H1 (cell line): ENCODE measurements at regions not wholly inside any gene's neighbourhood (a gene's known extent, or its start where the extent isn't known, plus 50 kb on each side); places are given as distances from the start of the nearest gene placed in this dataset.
A peak's percentile ranks its signal among the peaks of the same experiment; 100 is the strongest.

Source experiments
- CTCF ChIA-PET: fragments of 300-600 bp; sonication (Branson Sonifier 250); formaldehyde crosslinking; loops from one replicate; lab custom pipeline; 2021; ENCODE audit not compliant: partially characterized antibody; lab: Charles Lee
- POLR2A ChIA-PET: fragments of 300-600 bp; sonication (Branson Sonifier 250); formaldehyde crosslinking; loops from one replicate; lab custom pipeline; 2021; ENCODE audit warnings: inconsistent platforms; ENCODE audit not compliant: partially characterized antibody; lab: Charles Lee
- DNase-seq, 2 experiments: peaks; one replicate each; pipeline versions ENCODE4 v3.0.0 to v3.0.0-alpha.2; 2010 to 2022; ENCODE audit warnings: low spot score in 2 of 2, low read depth in 1 of 2, mixed read lengths in 1 of 2
- FAIRE-seq: peaks from 2 replicates; lab custom pipeline; 2011; peaks lifted over from hg19 to GRCh38; lab: Jason Lieb, UNC
- H2AFZ ChIP-seq: 2 replicates; pipeline ENCODE4 v1.8.1; 2012; ENCODE audit warnings: low read length, inconsistent platforms
- H2AK5ac ChIP-seq: 2 replicates; pipeline ENCODE4 v1.6.1; 2013; ENCODE audit warnings: low read depth, low read length
- H2BK120ac ChIP-seq: replicated peaks from 2 replicates; pipeline ENCODE3; 2013; ENCODE audit warnings: low read depth, low read length, inconsistent platforms
- H2BK12ac ChIP-seq: 2 replicates; pipeline ENCODE4 v1.6.1; 2013; ENCODE audit warnings: low read depth, low read length
- H2BK15ac ChIP-seq: 2 replicates; pipeline ENCODE4 v1.6.1; 2013; ENCODE audit warnings: low read length
- H2BK20ac ChIP-seq: 2 replicates; pipeline ENCODE4 v1.6.1; 2013; ENCODE audit warnings: low read length
- H2BK5ac ChIP-seq: 2 replicates; pipeline ENCODE4 v1.6.1; 2013; ENCODE audit warnings: low read depth, low read length
- H3K14ac ChIP-seq: 2 replicates; pipeline ENCODE4 v1.6.1; 2013; ENCODE audit warnings: inconsistent platforms; ENCODE audit not compliant: insufficient read length
- H3K18ac ChIP-seq: 2 replicates; pipeline ENCODE4 v1.6.1; 2013; ENCODE audit warnings: low read length; ENCODE audit errors: extremely low read depth
- H3K23ac ChIP-seq: 2 replicates; pipeline ENCODE4 v1.6.1; 2013; ENCODE audit warnings: inconsistent platforms; ENCODE audit not compliant: insufficient read length
- H3K23me2 ChIP-seq: 2 replicates; pipeline ENCODE4 v1.6.1; 2013; ENCODE audit warnings: low read depth, low read length
- H3K27ac ChIP-seq: 2 replicates; pipeline ENCODE4 v1.6.1; 2011; ENCODE audit warnings: low read depth, low read length, inconsistent platforms
- H3K27me3 ChIP-seq, 4 experiments: replicated peaks in 1 of 4; 1 replicate in 1 of 4; 2 replicates in 3 of 4; pipeline versions ENCODE4 v1.6.1 to v1.8.1; 2011 to 2013; ENCODE audit warnings: low read length in 3 of 4, mild to moderate bottlenecking in 3 of 4, inconsistent platforms in 2 of 4, mixed read lengths in 2 of 4, moderate library complexity in 1 of 4; ENCODE audit not compliant: control insufficient read depth in 3 of 4, insufficient read depth in 3 of 4; ENCODE audit errors: extremely low read depth in 1 of 4
- H3K36me3 ChIP-seq, 4 experiments: 2 replicates each; pipeline versions ENCODE4 v1.6.1 to v1.8.1; 2011 to 2013; ENCODE audit warnings: mild to moderate bottlenecking in 4 of 4, low read length in 3 of 4, moderate library complexity in 2 of 4, control low read depth in 1 of 4, inconsistent platforms in 1 of 4; ENCODE audit not compliant: insufficient read depth in 4 of 4, control insufficient read depth in 2 of 4
- H3K4ac ChIP-seq: replicated peaks from 2 replicates; pipeline ENCODE3; 2013; ENCODE audit warnings: low read length, low read depth, mixed read lengths, inconsistent platforms; ENCODE audit not compliant: insufficient read length
- H3K4me1 ChIP-seq, 4 experiments: replicated peaks in 1 of 4; 1 replicate in 1 of 4; 2 replicates in 3 of 4; pipeline versions ENCODE4 v1.6.1 to v1.8.1; 2011 to 2013; ENCODE audit warnings: low read length in 3 of 4, inconsistent platforms in 2 of 4, mixed read lengths in 1 of 4; ENCODE audit not compliant: insufficient read depth in 4 of 4, control insufficient read depth in 3 of 4
- H3K4me2 ChIP-seq, 2 experiments: 2 replicates each; pipeline versions ENCODE4 v1.6.1 to v1.8.1; 2011 to 2013; ENCODE audit warnings: low read depth in 2 of 2, low read length in 2 of 2, control low read depth in 1 of 2, inconsistent platforms in 1 of 2, mild to moderate bottlenecking in 1 of 2; ENCODE audit not compliant: insufficient read depth in 1 of 2
- H3K4me3 ChIP-seq, 4 experiments: fragments of 200-600, 300-600 bp in 1 of 4; sonication (generic), shearing (Covaris generic), sonication (Bioruptor Twin) in 1 of 4; 2 replicates each; pipeline versions ENCODE4 v1.5.1 to v1.8.1; 2011 to 2016; ENCODE audit warnings: low read length in 4 of 4, low read depth in 3 of 4, control low read depth in 2 of 4, inconsistent platforms in 2 of 4, mild to moderate bottlenecking in 2 of 4, mixed read lengths in 1 of 4, moderate library complexity in 1 of 4; ENCODE audit not compliant: insufficient read depth in 2 of 4; ENCODE audit errors: extremely low read depth in 1 of 4
- H3K56ac ChIP-seq: replicated peaks from 2 replicates; pipeline ENCODE3; 2013; ENCODE audit warnings: low read depth, mild to moderate bottlenecking, mixed read lengths, low read length, inconsistent platforms; ENCODE audit not compliant: insufficient read length
- H3K79me1 ChIP-seq: 2 replicates; pipeline ENCODE4 v1.6.1; 2013; ENCODE audit warnings: low read depth, low read length, control low read depth
- H3K79me2 ChIP-seq, 2 experiments: 2 replicates each; pipeline versions ENCODE4 v1.6.1 to v1.8.1; 2012 to 2013; ENCODE audit warnings: low read length in 2 of 2, mild to moderate bottlenecking in 2 of 2, inconsistent platforms in 1 of 2; ENCODE audit not compliant: insufficient read depth in 2 of 2, control insufficient read depth in 1 of 2
- H3K9ac ChIP-seq, 4 experiments: replicated peaks in 1 of 4; 1 replicate in 1 of 4; 2 replicates in 3 of 4; pipeline versions ENCODE4 v1.6.1 to v1.8.1; 2011 to 2013; ENCODE audit warnings: low read depth in 3 of 4, low read length in 3 of 4, control low read depth in 2 of 4, mild to moderate bottlenecking in 2 of 4, moderate library complexity in 2 of 4, inconsistent platforms in 1 of 4; ENCODE audit errors: extremely low read depth in 1 of 4
- H3K9me3 ChIP-seq, 2 experiments: 2 replicates each; pipeline versions ENCODE4 v1.6.1 to v1.8.1; 2012 to 2013; ENCODE audit warnings: mild to moderate bottlenecking in 2 of 2, moderate library complexity in 2 of 2, control low read depth in 1 of 2, inconsistent platforms in 1 of 2, low read depth in 1 of 2, low read length in 1 of 2, mixed read lengths in 1 of 2; ENCODE audit not compliant: insufficient read depth in 2 of 2
- H4K20me1 ChIP-seq, 2 experiments: replicated peaks in 1 of 2; 2 replicates each; pipeline versions ENCODE3 to v1.8.1; 2011 to 2013; ENCODE audit warnings: inconsistent platforms in 2 of 2, low read length in 2 of 2, mild to moderate bottlenecking in 1 of 2; ENCODE audit not compliant: insufficient read depth in 2 of 2, control insufficient read depth in 1 of 2
- H4K5ac ChIP-seq: 2 replicates; pipeline ENCODE4 v1.6.1; 2013; ENCODE audit warnings: low read length, low read depth, mixed read lengths, inconsistent platforms; ENCODE audit not compliant: insufficient read length
- H4K8ac ChIP-seq: 2 replicates; pipeline ENCODE4 v1.8.0; 2013; ENCODE audit warnings: mild to moderate bottlenecking, moderate library complexity, low read length, inconsistent platforms; ENCODE audit not compliant: insufficient read depth; ENCODE audit errors: extremely low read depth
- H4K91ac ChIP-seq: replicated peaks from 2 replicates; pipeline ENCODE3; 2013; ENCODE audit warnings: low read length, mixed read lengths, inconsistent platforms; ENCODE audit not compliant: insufficient read length
- ATF2 ChIP-seq: IDR thresholded peaks from 2 replicates; pipeline ENCODE4 v1.6.1; 2012; ENCODE audit warnings: low read length, inconsistent platforms
- CBX5 ChIP-seq: fragments of 300-800, 300-1000 bp; sonication (generic); IDR thresholded peaks from 2 replicates; pipeline ENCODE4 v1.7.1; 2016; ENCODE audit warnings: antibody characterized with exemption, low read length, low read depth
- CEBPB ChIP-seq: IDR thresholded peaks from 2 replicates; pipeline ENCODE4 v1.6.1; 2012; ENCODE audit warnings: low read depth, low read length
- CREB1 ChIP-seq: IDR thresholded peaks from 2 replicates; pipeline ENCODE4 v1.6.1; 2012; ENCODE audit warnings: inconsistent platforms
- EGR1 ChIP-seq: IDR thresholded peaks from 2 replicates; pipeline ENCODE4 v1.6.1; 2011; ENCODE audit warnings: low read depth, low read length, borderline replicate concordance
- NRF1 ChIP-seq: IDR thresholded peaks from 2 replicates; pipeline ENCODE4 v1.6.1; 2011; ENCODE audit warnings: mild to moderate bottlenecking, low read depth, low read length, improper control_type of control experiment
- POLR2A ChIP-seq, 2 experiments: IDR thresholded peaks; 1 replicate in 1 of 2; 2 replicates in 1 of 2; pipeline ENCODE4 v1.6.1; 2011; ENCODE audit warnings: low read depth in 2 of 2, low read length in 2 of 2, mild to moderate bottlenecking in 2 of 2; ENCODE audit errors: control extremely low read depth in 1 of 2
- RNF2 ChIP-seq: fragments of 200-900, 300-1000 bp; sonication (generic); IDR thresholded peaks from 2 replicates; pipeline ENCODE4 v1.7.1; 2016; ENCODE audit warnings: borderline replicate concordance, low read depth, mild to moderate bottlenecking, antibody characterized with exemption, low read length; ENCODE audit not compliant: poor library complexity, severe bottlenecking; ENCODE audit errors: missing control alignments
- SIN3A ChIP-seq, 2 experiments: IDR thresholded peaks in 1 of 2; conservative IDR thresholded peaks in 1 of 2; 2 replicates each; pipeline ENCODE4 v1.6.1; 2011 to 2012; ENCODE audit warnings: low read length in 2 of 2, improper control_type of control experiment in 1 of 2, low read depth in 1 of 2, mild to moderate bottlenecking in 1 of 2
- SIX5 ChIP-seq: IDR thresholded peaks from 2 replicates; pipeline ENCODE4 v1.6.1; 2011; ENCODE audit warnings: mild to moderate bottlenecking, low read depth, low read length
- TEAD4 ChIP-seq: IDR thresholded peaks from 2 replicates; pipeline ENCODE4 v1.6.1; 2012; ENCODE audit warnings: low read depth, low read length, inconsistent platforms, mixed read lengths
- WGBS, 2 experiments: shearing (Covaris generic) in 1 of 2; methylation state at CpG; one replicate each; pipeline versions ENCODE4 v1.1.6 to v1.1.7; 2013 to 2015; ENCODE audit warnings: low lambda C conversion rate in 2 of 2, mixed read lengths in 2 of 2, inconsistent platforms in 1 of 2, low coverage in 1 of 2, missing lambda C conversion rate in 1 of 2; ENCODE audit not compliant: insufficient replicate concordance in 2 of 2, insufficient coverage in 1 of 2, insufficient read length in 1 of 2; ENCODE audit errors: extremely low coverage in 1 of 2, missing lambda C conversion rate in 1 of 2; 5-methylcytosine and 5-hydroxymethylcytosine counted together
- TF ChIP-seq, protein P1 (sequence below): IDR thresholded peaks from 2 replicates; pipeline ENCODE4 v1.6.1; 2011; ENCODE audit warnings: low read length, improper control_type of control experiment

GRCh38 chr15:52879904-52880303 is 89.8 kb upstream of the ONECUT1 start:
- Histone ChIP-seq H2AFZ (peak overlapping the region; percentile 36; the same call in 1 of the 2 replicates), H4K91ac (no peak overlapping the region)
- no peak for TF ChIP-seq CEBPB
- TF ChIP-seq, protein P1, sequence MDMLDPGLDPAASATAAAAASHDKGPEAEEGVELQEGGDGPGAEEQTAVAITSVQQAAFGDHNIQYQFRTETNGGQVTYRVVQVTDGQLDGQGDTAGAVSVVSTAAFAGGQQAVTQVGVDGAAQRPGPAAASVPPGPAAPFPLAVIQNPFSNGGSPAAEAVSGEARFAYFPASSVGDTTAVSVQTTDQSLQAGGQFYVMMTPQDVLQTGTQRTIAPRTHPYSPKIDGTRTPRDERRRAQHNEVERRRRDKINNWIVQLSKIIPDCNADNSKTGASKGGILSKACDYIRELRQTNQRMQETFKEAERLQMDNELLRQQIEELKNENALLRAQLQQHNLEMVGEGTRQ = no peak
- TF ChIP-seq POLR2A (IDR thresholded peaks at IDR 0.05; ENCODE audit: control extremely low read depth in 1 of 2, low read depth in 2 of 2, low read length in 2 of 2) = no peak
- no peak for TF ChIP-seq CREB1
- no peak for TF ChIP-seq ATF2
- no peak for TF ChIP-seq RNF2
- TF ChIP-seq SIX5 = no peak
- TF ChIP-seq NRF1 = no peak
- no peak for TF ChIP-seq SIN3A (conservative IDR thresholded peaks at IDR 0.05 in 1 of 2, IDR thresholded peaks at IDR 0.05 in 1 of 2; ENCODE audit: low read depth in 1 of 2, low read length in 2 of 2)
- no peak for TF ChIP-seq EGR1
- TF ChIP-seq TEAD4 = no peak
- TF ChIP-seq CBX5 = no peak

More at GRCh38 chr15:52879904-52880303, 89.8 kb upstream of the ONECUT1 start:
- Histone ChIP-seq H3K4me2 (no peak overlapping the region), H2AK5ac (no peak overlapping the region), H2BK120ac (no peak overlapping the region), H3K18ac (no peak overlapping the region), H4K5ac (no peak overlapping the region), H3K27ac (no peak overlapping the region), H3K36me3 (no peaks in the 10 kb centered on the region), H3K79me1 (no peaks in the 10 kb centered on the region), H3K9me3 (no peaks in the 10 kb centered on the region), H3K23ac (no peak overlapping the region), H3K23me2 (no peaks in the 10 kb centered on the region), H2BK15ac (no peak overlapping the region), H3K79me2 (no peaks in the 10 kb centered on the region), H4K20me1 (no peaks in the 10 kb centered on the region), H3K14ac (no peak overlapping the region), H3K27me3 (no peaks in the 10 kb centered on the region), H3K9ac (no peak overlapping the region), H2BK20ac (no peak overlapping the region), H2BK12ac (no peak overlapping the region), H3K4me1 (peaks cover 0 to 3% (median 1%) of the 10 kb centered on the region in 4 experiments; a peak in 3 of 7 replicates), H3K56ac (no peak overlapping the region), H4K8ac (no peak overlapping the region), H2BK5ac (no peak overlapping the region), H3K4ac (no peak overlapping the region), H3K4me3 (no peak overlapping the region)
- 72% methylated on average over 7 of the region's 7 CpGs; no CpG with 5 or more reads in 1 of the 2 experiments for WGBS, 2 experiments
- ChIA-PET POLR2A (no interaction called here), CTCF (no interaction called here)
- DNase-seq (no peak), FAIRE-seq (no peak)
